ENCODE measurements at regions not wholly inside any gene's neighbourhood (a gene's known extent, or its start where the extent isn't known, plus 50 kb on each side); places are given as distances from the start of the nearest gene placed in this dataset.
"Not testable (repeated sequence)": the region's sequence is repeated elsewhere in the genome, so short reads cannot be mapped to it uniquely, and the experiment has no call there.

DNA sequence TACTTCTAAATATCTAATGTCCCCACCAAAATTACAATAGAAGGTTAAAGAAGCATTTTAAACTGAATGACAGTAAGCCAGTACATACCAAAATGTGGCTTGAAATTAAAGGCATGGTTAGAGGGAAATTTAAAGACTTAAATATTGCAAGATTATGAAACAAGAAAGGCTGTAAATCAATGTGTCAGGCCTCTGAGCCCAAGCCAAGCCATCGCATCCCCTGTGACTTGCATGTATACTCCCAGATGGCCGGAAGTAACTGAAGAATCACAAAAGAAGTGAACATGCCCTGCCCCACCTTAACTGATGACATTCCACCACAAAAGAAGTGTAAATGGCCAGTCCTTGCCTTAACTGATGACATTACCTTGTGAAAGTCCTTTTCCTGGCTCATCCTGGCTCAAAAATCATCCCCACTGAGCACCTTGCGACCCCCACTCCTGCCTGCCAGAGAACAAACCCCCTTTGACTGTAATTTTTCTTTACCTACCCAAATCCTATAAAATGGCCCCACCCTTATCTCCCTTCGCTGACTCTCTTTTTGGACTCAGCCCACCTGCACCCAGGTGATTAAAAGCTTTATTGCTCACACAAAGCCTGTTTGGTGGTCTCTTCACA, 132.4 kb upstream of the ADCY2 start:
- not testable (repeated sequence) for TF ChIP-seq CTCF, POLR2A (IDR thresholded peaks at IDR 0.05)

Data from esophagus squamous epithelium (tissue), 4 donors.